WERI-Rb-1 (cell line): ENCODE measurements at regions not wholly inside any gene's neighbourhood (a gene's known extent, or its start where the extent isn't known, plus 50 kb on each side); places are given as distances from the start of the nearest gene placed in this dataset.

Experiments used
- DNase-seq: peaks from one replicate; pipeline ENCODE4 v3.0.0-alpha.2; 2020
- H3K27ac ChIP-seq: fragments of 250-450 bp; sonication (Bioruptor Pico); 2 replicates; pipeline ENCODE4 v1.5.1; 2020; ENCODE audit warnings: mild to moderate bottlenecking, moderate library complexity
- H3K27me3 ChIP-seq: fragments of 250-450 bp; sonication (Bioruptor Pico); 2 replicates; pipeline ENCODE4 v1.5.1; 2021; ENCODE audit warnings: mild to moderate bottlenecking, low read depth, moderate library complexity; ENCODE audit not compliant: insufficient read depth, severe bottlenecking
- H3K36me3 ChIP-seq: fragments of 250-450 bp; sonication (Bioruptor Pico); 2 replicates; pipeline ENCODE4 v1.5.1; 2020; ENCODE audit warnings: mild to moderate bottlenecking, moderate library complexity
- H3K4me3 ChIP-seq: 2 replicates; pipeline ENCODE4 v1.5.1; 2011; ENCODE audit warnings: low read depth, mild to moderate bottlenecking, control low read depth, low read length
- H3K9me3 ChIP-seq: fragments of 250-450 bp; sonication (Bioruptor Pico); 2 replicates; pipeline ENCODE4 v1.5.1; 2021; ENCODE audit warnings: mild to moderate bottlenecking, moderate library complexity; ENCODE audit not compliant: severe bottlenecking
- TF ChIP-seq, protein P1 (sequence below): IDR thresholded peaks from 2 replicates; pipeline ENCODE4 v1.5.1; 2011; ENCODE audit warnings: low read depth, mild to moderate bottlenecking, control low read depth, inconsistent platforms, low read length

DNA sequence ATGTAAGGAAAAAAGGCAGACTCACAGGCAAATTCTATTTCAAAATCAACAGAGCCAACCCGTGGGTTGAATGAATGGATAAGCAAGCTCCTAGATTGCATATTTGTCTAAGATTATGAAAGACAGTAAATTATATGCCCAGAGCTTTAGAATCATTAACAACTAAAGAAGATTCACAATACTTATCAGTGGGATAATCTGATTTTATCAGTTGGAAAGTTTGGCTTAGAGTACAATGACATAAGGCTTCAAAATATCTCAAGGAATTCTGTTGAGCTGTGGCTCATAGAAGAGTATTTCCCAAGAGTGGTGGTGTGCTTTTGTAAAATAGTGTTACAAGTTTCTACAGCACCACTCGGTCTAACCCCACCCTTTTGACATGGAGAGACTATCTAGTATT is 85.5 kb downstream of the ADAMTS1 start:
- Histone ChIP-seq H3K27ac (no peak overlapping the region), H3K27me3 (peaks cover 74% of the 10 kb centered on the region), H3K9me3 (no peaks in the 10 kb centered on the region), H3K4me3 (no peak overlapping the region), H3K36me3 (no peaks in the 10 kb centered on the region)
- DNase-seq = no peak
- TF ChIP-seq, protein P1, sequence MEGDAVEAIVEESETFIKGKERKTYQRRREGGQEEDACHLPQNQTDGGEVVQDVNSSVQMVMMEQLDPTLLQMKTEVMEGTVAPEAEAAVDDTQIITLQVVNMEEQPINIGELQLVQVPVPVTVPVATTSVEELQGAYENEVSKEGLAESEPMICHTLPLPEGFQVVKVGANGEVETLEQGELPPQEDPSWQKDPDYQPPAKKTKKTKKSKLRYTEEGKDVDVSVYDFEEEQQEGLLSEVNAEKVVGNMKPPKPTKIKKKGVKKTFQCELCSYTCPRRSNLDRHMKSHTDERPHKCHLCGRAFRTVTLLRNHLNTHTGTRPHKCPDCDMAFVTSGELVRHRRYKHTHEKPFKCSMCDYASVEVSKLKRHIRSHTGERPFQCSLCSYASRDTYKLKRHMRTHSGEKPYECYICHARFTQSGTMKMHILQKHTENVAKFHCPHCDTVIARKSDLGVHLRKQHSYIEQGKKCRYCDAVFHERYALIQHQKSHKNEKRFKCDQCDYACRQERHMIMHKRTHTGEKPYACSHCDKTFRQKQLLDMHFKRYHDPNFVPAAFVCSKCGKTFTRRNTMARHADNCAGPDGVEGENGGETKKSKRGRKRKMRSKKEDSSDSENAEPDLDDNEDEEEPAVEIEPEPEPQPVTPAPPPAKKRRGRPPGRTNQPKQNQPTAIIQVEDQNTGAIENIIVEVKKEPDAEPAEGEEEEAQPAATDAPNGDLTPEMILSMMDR = no peak

DNA sequence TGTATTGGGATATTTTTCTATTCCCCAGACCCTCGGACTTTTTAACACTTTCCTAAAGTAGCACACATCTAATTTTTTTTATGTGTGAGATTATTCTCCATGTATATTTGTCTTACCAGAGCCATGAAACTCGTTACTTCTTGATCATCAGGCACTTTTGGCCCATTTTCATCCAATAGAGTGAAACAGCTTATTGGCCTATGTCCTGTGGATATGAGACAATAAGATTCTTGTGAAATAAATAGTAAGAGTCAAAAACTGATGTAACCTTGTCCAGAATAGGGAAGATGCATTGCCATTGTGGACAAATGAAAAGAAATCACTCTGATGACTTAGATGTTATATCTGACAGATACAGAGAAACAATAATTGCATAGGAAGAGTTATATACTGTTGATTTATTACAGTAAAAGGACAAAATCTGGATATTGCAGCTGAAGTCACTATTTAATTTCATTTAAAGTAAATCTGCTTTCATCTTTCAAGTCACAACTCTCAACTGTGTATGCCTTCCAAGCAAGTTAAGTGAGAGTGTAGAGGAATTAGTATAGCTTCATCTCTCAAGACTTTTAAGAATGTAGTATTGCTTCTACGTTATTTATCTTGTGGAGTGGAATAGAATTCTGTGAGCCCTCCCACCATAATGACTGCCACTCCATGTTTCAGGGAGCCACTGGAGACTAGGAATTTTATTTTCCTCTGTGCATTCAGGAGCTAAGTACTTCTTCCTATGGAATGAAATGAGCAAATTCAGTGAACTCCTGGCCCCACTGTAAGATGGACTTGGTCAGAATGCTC is 86.9 kb downstream of the ADAMTS1 start:
- TF ChIP-seq, protein P1 = no peak
- no peak for DNase-seq
- Histone ChIP-seq H3K9me3 (no peaks in the 10 kb centered on the region), H3K4me3 (no peak overlapping the region), H3K27ac (no peak overlapping the region), H3K27me3 (peaks cover 79% of the 10 kb centered on the region), H3K36me3 (no peaks in the 10 kb centered on the region)

DNA sequence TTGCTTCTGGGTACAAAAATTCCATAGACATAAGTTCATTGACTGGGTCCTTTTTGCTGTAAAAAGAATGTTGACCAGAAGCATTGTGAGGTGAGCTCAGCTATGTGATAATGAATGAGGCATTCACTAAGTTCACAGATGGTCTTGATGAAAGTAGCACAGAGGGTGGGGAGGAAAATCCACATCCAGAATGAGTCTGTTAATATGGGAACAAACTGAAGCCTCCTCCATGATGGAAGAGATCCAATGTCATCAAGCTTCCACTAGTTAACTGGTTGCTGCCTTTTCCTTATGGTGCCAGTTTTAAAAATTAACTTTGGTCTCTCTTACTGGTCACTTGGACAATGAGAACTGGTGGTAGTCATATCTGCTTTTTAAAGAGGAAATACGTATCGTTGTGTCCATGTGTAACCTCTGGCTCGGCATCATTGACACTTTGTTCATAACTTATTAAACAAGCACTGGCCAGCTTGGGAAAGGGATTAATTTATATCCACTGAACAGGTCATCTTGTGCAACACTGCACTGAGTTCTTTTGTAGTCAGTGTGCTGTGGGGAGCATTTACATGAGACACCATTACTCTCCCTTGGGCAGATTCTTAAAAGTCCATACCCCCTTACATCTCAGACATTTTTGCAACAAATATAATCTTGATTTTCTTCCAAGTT is 88.6 kb downstream of the ADAMTS1 start:
- Histone ChIP-seq H3K36me3 (no peaks in the 10 kb centered on the region), H3K9me3 (no peaks in the 10 kb centered on the region), H3K4me3 (no peak overlapping the region), H3K27ac (no peak overlapping the region), H3K27me3 (peaks cover 70% of the 10 kb centered on the region)
- TF ChIP-seq, protein P1 = no peak
- no peak for DNase-seq

DNA sequence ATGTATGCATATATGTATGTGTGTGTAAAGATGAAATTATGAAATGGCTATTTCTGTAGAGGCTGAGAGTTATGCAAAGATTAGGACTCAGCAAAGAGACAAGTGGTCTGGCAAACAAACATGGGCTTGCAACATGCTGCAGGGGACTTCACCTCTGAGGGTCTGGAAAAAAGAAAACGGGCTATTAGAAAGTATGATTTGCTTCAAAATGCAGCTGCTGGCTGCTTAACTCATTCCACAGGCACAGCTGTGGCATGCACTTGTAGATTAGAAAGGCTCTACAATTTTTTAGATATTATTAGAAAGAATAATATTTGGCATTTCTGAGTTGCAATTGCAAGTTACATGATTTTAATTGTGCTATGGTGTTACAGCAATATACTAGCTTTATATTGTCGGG is 90.4 kb downstream of the ADAMTS1 start:
- H3K36me3 ChIP-seq = no peaks in the 10 kb centered on the region
- TF ChIP-seq, protein P1 = no peak
- DNase-seq = no peak
- H3K27me3 ChIP-seq = peaks cover 78% of the 10 kb centered on the region
- H3K9me3 ChIP-seq = no peaks in the 10 kb centered on the region
- no peak overlapping the region for H3K27ac ChIP-seq
- no peak overlapping the region for H3K4me3 ChIP-seq

DNA sequence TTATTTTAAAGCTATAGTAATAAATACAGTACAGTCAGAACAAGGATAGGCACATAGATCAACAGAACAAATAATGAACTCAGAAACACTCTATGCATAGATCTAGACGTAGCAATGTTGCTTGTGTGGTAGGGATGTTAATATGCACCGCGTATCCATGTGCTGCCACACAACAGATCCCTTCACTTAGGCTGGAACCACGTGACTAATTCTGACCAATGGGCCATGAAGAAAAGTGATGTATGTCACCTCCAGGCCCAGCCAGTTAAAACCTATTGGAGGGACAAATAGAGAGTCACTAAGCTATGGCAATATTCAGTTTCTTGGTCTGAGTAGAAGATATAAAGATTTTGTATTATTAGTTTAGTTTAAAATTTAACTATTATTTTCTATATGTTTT is 91.4 kb downstream of the ADAMTS1 start:
- Histone ChIP-seq H3K9me3 (no peaks in the 10 kb centered on the region), H3K36me3 (no peaks in the 10 kb centered on the region), H3K27ac (no peak overlapping the region), H3K27me3 (peaks cover 79% of the 10 kb centered on the region), H3K4me3 (no peak overlapping the region)
- DNase-seq = no peak
- TF ChIP-seq, protein P1 = no peak
